Fibroblast of villous mesenchyme (primary cell): ENCODE measurements at regions not wholly inside any gene's neighbourhood (a gene's known extent, or its start where the extent isn't known, plus 50 kb on each side); places are given as distances from the start of the nearest gene placed in this dataset.

Experiments
- DNase-seq: peaks from one replicate; pipeline ENCODE4 v3.0.0-alpha.2; 2010; ENCODE audit warnings: low read depth
- H3K4me3 ChIP-seq: 2 replicates; pipeline ENCODE4 v1.5.1; 2011; ENCODE audit warnings: low read depth, mild to moderate bottlenecking, low read length
- TF ChIP-seq, protein P1 (sequence below): IDR thresholded peaks from 2 replicates; pipeline ENCODE4 v1.5.1; 2012; ENCODE audit warnings: low read depth, mild to moderate bottlenecking, low read length; ENCODE audit not compliant: insufficient read depth

DNA sequence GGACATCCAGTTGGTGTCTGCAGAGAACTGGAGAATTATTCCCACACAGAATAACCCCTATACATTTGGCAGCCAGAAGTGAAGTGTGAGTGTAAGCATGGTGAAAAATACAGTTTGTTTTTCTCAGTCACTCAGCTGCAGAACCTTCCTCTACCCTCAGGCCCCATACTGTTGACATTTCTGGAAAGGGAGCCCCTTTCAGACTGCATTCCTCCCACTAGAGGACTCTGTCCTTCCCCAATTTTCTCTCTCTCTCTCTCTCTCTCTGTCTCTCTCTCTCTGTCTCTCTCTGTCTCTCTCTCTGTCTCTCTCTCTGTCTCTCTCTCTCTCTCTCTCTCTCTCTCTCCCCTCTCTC is 86.8 kb upstream of the STEAP1B start:
- H3K4me3 ChIP-seq, result no peak overlapping the region
- peak; percentile 77 for DNase-seq

DNA sequence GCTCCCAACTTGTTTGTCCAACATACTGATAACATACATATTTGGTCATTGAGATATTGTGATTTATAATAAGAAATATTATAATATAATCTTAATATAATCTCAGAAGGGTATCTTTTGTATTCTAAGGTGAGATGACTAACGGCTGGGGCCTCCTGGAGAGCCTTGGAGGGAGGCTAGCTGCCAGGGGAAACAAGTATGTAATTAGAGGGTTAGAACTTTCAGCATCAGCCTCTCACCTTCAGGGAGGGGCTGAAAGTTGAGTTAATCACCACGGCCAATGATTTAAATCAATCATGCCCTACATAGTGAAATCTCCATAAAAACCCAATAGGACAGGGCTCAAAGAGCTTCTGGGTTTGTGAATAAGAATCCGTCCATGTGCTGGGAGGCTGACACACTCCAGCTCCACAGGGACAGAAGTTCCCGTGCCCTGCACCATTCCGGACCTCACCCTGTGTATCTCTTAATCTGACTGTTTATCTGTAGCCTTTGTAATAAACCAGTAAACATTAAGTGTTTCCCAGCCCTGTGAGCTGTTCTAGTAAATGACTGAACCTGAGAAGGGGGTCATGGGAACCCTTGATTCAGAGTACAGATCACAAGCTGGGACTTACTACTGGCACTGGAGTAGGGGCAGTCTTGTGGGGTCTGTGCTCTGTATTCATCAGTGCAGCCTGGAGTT is 86.3 kb upstream of the STEAP1B start:
- H3K4me3 ChIP-seq, result no peak overlapping the region
- TF ChIP-seq, protein P1, sequence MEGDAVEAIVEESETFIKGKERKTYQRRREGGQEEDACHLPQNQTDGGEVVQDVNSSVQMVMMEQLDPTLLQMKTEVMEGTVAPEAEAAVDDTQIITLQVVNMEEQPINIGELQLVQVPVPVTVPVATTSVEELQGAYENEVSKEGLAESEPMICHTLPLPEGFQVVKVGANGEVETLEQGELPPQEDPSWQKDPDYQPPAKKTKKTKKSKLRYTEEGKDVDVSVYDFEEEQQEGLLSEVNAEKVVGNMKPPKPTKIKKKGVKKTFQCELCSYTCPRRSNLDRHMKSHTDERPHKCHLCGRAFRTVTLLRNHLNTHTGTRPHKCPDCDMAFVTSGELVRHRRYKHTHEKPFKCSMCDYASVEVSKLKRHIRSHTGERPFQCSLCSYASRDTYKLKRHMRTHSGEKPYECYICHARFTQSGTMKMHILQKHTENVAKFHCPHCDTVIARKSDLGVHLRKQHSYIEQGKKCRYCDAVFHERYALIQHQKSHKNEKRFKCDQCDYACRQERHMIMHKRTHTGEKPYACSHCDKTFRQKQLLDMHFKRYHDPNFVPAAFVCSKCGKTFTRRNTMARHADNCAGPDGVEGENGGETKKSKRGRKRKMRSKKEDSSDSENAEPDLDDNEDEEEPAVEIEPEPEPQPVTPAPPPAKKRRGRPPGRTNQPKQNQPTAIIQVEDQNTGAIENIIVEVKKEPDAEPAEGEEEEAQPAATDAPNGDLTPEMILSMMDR, result no peak
- DNase-seq, result peak; percentile 94

More for the DNA sequence above, 86.8 kb upstream of the STEAP1B start:
- TF ChIP-seq, protein P1, result peak; percentile 66

DNA sequence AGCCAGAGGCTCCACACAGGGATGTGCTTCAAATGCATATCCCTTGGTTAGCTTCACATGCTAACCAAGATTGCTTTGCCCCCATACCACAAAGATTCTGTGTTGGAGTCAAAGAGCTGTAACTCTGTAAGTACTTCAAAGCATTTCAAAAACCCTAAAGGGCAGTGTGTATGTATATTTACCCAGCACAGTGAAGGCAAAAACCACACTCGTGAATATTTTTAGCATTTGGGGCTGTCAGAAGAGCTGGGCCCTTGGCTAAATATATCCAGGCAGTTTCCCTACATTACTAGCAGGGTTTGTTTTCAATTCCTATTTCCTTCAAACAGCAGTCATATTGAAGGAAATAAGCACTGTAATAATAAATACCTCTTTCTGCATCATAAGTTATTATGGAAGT is 84.2 kb upstream of the STEAP1B start:
- H3K4me3 ChIP-seq, result no peak overlapping the region
- DNase-seq, result peak; percentile 20
- TF ChIP-seq, protein P1, result no peak

DNA sequence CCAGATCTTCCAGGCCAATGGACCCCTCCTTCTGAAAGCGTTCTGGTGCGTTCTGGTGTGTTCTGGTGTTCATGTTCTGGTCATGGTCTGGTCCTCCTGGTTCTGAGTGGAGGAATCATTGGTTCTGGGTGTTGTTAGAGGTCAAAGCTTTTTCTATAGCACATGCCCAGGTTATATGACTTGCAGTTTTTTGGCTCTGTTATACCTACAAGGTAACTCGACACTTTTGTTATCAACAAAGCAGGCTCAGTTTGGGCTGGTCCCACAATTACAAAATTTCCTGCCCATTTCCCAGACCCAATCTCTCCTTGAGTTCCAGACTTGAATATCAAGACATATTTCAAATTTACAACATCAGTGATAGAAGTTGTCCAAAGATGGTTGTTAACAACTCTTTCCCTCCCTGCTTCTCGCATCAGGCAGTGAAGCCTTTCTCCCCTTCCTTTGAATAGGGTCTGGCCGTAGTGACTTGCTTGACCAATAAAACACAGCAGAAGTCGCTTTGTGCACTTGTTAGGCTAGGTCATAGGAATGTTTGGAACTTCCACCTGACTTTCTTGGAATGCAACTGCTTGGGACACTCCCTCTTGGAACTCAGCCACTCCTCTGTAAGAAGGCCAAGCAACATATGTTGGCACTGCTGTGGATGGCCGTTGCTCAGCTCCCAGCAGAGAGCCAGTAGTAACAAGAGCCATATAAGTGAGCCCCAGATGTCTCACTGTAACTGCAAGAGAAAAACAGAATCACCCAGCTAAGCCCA is 83.1 kb upstream of the STEAP1B start:
- H3K4me3 ChIP-seq, result no peak overlapping the region
- TF ChIP-seq, protein P1, result no peak
- peak; percentile 72 for DNase-seq

DNA sequence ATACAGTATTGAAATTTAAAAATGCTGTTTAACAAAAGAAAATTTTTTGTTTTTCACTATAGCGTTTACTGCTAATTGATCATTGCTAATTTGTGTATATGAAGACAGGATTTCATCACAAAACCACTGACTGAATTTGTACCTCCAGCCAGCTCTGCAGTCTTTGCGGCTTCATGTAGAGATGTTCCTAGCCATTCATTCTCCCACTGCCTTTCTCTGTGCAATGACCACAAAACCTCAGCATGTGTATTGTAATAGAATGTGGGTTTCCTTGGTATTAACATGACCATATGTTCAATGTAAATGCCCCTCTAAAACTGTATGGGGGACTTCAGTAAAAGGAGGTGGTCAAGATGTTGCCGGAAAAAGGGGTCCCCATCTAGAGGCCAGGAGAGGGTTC is 81.1 kb upstream of the STEAP1B start:
- no peak overlapping the region for H3K4me3 ChIP-seq
- no peak for DNase-seq
- TF ChIP-seq, protein P1, result no peak

DNA sequence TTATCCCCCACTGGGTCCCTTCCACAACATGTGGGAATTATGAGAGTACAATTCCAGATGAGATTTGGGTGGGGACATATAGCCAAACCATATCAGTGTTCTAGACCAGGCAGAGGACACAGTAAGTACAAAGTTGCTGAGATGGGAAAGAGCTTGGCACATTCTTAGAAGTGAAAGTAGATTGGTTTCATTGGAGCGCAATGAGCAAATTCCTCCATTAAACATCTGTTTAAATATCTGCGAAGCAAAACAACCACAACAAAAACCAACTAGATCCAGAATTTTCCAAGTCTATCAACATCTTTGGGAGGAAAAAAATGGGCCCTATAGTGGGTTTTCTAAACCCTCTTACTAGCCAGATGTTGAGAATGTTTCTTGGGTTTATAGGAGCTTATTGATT is 80.0 kb upstream of the STEAP1B start:
- TF ChIP-seq, protein P1, result no peak
- peak; percentile 24 for DNase-seq
- no peak overlapping the region for H3K4me3 ChIP-seq
